Stimulated activated CD8-positive, alpha-beta memory T cell treated with anti-CD3 and anti-CD28 coated beads, Interleukin-2, amount 100 ng/mL, for 48 hours (primary cell): ENCODE measurements at regions not wholly inside any gene's neighbourhood (a gene's known extent, or its start where the extent isn't known, plus 50 kb on each side); places are given as distances from the start of the nearest gene placed in this dataset.
"Not testable (repeated sequence)": the region's sequence is repeated elsewhere in the genome, so short reads cannot be mapped to it uniquely, and the experiment has no call there.

Experiments
- DNase-seq, 2 donors: peaks; one replicate each; pipeline ENCODE4 v3.0.0-alpha.2; 2020; ENCODE audit warnings: low read depth in 2 of 2

GRCh38 chr2:105691947-105692390 is 52.7 kb upstream of the NCK2 start:
- DNase-seq = no peak

GRCh38 chr2:105690566-105690965 is 54.1 kb upstream of the NCK2 start:
- no peak for DNase-seq

GRCh38 chr2:105689484-105689883 is 55.2 kb upstream of the NCK2 start:
- DNase-seq = no peak

GRCh38 chr2:105688946-105689345 is 55.8 kb upstream of the NCK2 start:
- DNase-seq = no peak

- no peak for DNase-seq
Observed at GRCh38 chr2:105686588-105686987, 58.1 kb upstream of the NCK2 start.

GRCh38 chr2:105683011-105683492 is 61.7 kb upstream of the NCK2 start:
- DNase-seq = no peak

GRCh38 chr2:105682401-105682800 is 62.3 kb upstream of the NCK2 start:
- no peak for DNase-seq

GRCh38 chr2:105681927-105682326 is 62.8 kb upstream of the NCK2 start:
- no peak for DNase-seq

GRCh38 chr2:105680357-105680756 is 64.4 kb upstream of the NCK2 start:
- DNase-seq = no peak

- no peak for DNase-seq
Observed at GRCh38 chr2:105678346-105678745, 66.4 kb upstream of the NCK2 start.

- DNase-seq = no peak
Observed at GRCh38 chr2:105677901-105678300, 66.8 kb upstream of the NCK2 start.

- no peak for DNase-seq
Observed at GRCh38 chr2:105675841-105676240, 68.9 kb upstream of the NCK2 start.

GRCh38 chr2:105674859-105675541 is 69.7 kb upstream of the NCK2 start:
- DNase-seq = peak; percentile 28 to 37

GRCh38 chr2:105674401-105674800 is 70.3 kb upstream of the NCK2 start:
- no peak for DNase-seq

- no peak for DNase-seq
Observed at GRCh38 chr2:105671156-105671555, 73.6 kb upstream of the NCK2 start.

GRCh38 chr2:105669384-105669891 is 75.3 kb upstream of the NCK2 start:
- no peak for DNase-seq

GRCh38 chr2:105665480-105665879 is 79.2 kb upstream of the NCK2 start:
- no peak for DNase-seq

GRCh38 chr2:105660489-105660888 is 84.2 kb upstream of the NCK2 start:
- no peak for DNase-seq

- DNase-seq = not testable (repeated sequence)
Observed at GRCh38 chr2:105655723-105656606, 88.7 kb upstream of the NCK2 start.

GRCh38 chr2:105655244-105655643 is 89.5 kb upstream of the NCK2 start:
- no peak for DNase-seq

GRCh38 chr2:105654474-105655004 is 90.2 kb upstream of the NCK2 start:
- DNase-seq = no peak

GRCh38 chr2:105653302-105653701 is 91.4 kb upstream of the NCK2 start:
- no peak for DNase-seq
